ENCODE measurements at regions not wholly inside any gene's neighbourhood (a gene's known extent, or its start where the extent isn't known, plus 50 kb on each side); places are given as distances from the start of the nearest gene placed in this dataset.

DNA sequence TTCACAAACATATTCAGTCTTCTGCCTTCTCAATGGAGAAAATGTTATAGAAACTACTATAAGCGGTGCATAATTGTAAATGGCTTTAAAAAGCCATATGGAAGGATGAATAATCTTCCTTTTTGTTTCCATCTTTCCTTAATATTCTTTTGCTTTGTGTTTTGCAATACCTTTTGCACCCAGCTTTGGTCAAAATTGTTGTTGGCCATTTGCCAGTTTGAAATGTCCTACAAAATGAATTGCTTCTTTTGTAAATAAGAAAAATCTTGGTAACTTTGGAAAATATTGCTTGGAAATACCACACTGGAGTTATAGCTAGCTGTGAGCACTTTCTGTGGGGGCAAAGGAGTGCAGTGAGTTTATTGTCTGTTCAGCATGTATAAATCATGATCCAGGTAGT is 93.5 kb upstream of the NR2F2 start:
- Histone ChIP-seq H3K4me1 (replicated peaks in 1 of 4; ENCODE audit: control insufficient read depth in 3 of 4, insufficient read depth in 4 of 4, low read length in 3 of 4) (no peaks in the 10 kb centered on the region), H4K5ac (ENCODE audit: insufficient read length, low read depth, low read length) (no peak overlapping the region), H2BK5ac (ENCODE audit: low read depth, low read length) (no peak overlapping the region), H3K4ac (replicated peaks; ENCODE audit: insufficient read length, low read depth, low read length) (no peak overlapping the region), H4K20me1 (replicated peaks in 1 of 2; ENCODE audit: control insufficient read depth in 1 of 2, insufficient read depth in 2 of 2, low read length in 2 of 2) (no peaks in the 10 kb centered on the region), H3K79me2 (ENCODE audit: control insufficient read depth in 1 of 2, insufficient read depth in 2 of 2, low read length in 2 of 2) (no peaks in the 10 kb centered on the region), H3K23ac (ENCODE audit: insufficient read length) (no peak overlapping the region), H3K14ac (ENCODE audit: insufficient read length) (no peak overlapping the region), H3K4me3 (ENCODE audit: extremely low read depth in 1 of 4, insufficient read depth in 2 of 4, low read depth in 3 of 4, low read length in 4 of 4) (no peak overlapping the region), H4K91ac (replicated peaks; ENCODE audit: insufficient read length, low read length) (no peak overlapping the region), H2BK20ac (ENCODE audit: low read length) (no peak overlapping the region), H4K8ac (ENCODE audit: extremely low read depth, insufficient read depth, low read length) (no peak overlapping the region), H2AK5ac (ENCODE audit: low read depth, low read length) (no peak overlapping the region), H3K9me3 (ENCODE audit: insufficient read depth in 2 of 2, low read depth in 1 of 2, low read length in 1 of 2) (no peaks in the 10 kb centered on the region), H2BK15ac (ENCODE audit: low read length) (no peak overlapping the region), H3K18ac (ENCODE audit: extremely low read depth, low read length) (no peak overlapping the region), H3K23me2 (ENCODE audit: low read depth, low read length) (no peaks in the 10 kb centered on the region), H3K4me2 (ENCODE audit: insufficient read depth in 1 of 2, low read depth in 2 of 2, low read length in 2 of 2) (no peak overlapping the region), H2BK120ac (replicated peaks; ENCODE audit: low read depth, low read length) (no peak overlapping the region), H2AFZ (ENCODE audit: low read length) (no peak overlapping the region), H3K79me1 (ENCODE audit: low read depth, low read length) (no peaks in the 10 kb centered on the region), H3K9ac (replicated peaks in 1 of 4; ENCODE audit: extremely low read depth in 1 of 4, low read depth in 3 of 4, low read length in 3 of 4) (no peak overlapping the region), H3K27ac (ENCODE audit: low read depth, low read length) (no peak overlapping the region), H2BK12ac (ENCODE audit: low read depth, low read length) (no peak overlapping the region), H3K27me3 (replicated peaks in 1 of 4; ENCODE audit: control insufficient read depth in 3 of 4, extremely low read depth in 1 of 4, insufficient read depth in 3 of 4, low read length in 3 of 4) (no peaks in the 10 kb centered on the region), H3K36me3 (ENCODE audit: control insufficient read depth in 2 of 4, insufficient read depth in 4 of 4, low read length in 3 of 4) (no peaks in the 10 kb centered on the region), H3K56ac (replicated peaks; ENCODE audit: insufficient read length, low read depth, low read length) (no peak overlapping the region)
- FAIRE-seq (no peak), DNase-seq (ENCODE audit: low read depth in 1 of 2, low spot score in 2 of 2) (no peak)
- WGBS, 2 experiments (ENCODE audit: extremely low coverage in 1 of 2, insufficient coverage in 1 of 2, insufficient read length in 1 of 2, insufficient replicate concordance in 2 of 2, low coverage in 1 of 2, low lambda C conversion rate in 2 of 2, missing lambda C conversion rate in 1 of 2), result 86% methylated on average over 1 of the region's 1 CpG; no CpG with 5 or more reads in 1 of the 2 experiments
- ChIA-PET CTCF (ENCODE audit: partially characterized antibody) (interaction anchor here (1.0 to 1.4 kb wide), 4 partner anchors 8 to 185 kb away, joined by 3 to 4 read pairs (median 3); no protein-coding TSS in a partner anchor), POLR2A (ENCODE audit: partially characterized antibody) (no interaction called here)
- TF ChIP-seq SRF (IDR thresholded peaks at IDR 0.05; ENCODE audit: low read depth, low read length), result no peak
- TF ChIP-seq, protein P1, sequence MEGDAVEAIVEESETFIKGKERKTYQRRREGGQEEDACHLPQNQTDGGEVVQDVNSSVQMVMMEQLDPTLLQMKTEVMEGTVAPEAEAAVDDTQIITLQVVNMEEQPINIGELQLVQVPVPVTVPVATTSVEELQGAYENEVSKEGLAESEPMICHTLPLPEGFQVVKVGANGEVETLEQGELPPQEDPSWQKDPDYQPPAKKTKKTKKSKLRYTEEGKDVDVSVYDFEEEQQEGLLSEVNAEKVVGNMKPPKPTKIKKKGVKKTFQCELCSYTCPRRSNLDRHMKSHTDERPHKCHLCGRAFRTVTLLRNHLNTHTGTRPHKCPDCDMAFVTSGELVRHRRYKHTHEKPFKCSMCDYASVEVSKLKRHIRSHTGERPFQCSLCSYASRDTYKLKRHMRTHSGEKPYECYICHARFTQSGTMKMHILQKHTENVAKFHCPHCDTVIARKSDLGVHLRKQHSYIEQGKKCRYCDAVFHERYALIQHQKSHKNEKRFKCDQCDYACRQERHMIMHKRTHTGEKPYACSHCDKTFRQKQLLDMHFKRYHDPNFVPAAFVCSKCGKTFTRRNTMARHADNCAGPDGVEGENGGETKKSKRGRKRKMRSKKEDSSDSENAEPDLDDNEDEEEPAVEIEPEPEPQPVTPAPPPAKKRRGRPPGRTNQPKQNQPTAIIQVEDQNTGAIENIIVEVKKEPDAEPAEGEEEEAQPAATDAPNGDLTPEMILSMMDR (IDR thresholded peaks at IDR 0.05; ENCODE audit: control extremely low read depth in 1 of 3, insufficient read depth in 1 of 3, low read depth in 1 of 3, low read length in 3 of 3), result no peak
- TF ChIP-seq EGR1 (IDR thresholded peaks at IDR 0.05; ENCODE audit: borderline replicate concordance, low read depth, low read length), result no peak
- no peak for TF ChIP-seq POLR2AphosphoS5 (IDR thresholded peaks at IDR 0.05; ENCODE audit: low read depth, low read length)
- TF ChIP-seq RXRA (IDR thresholded peaks at IDR 0.05; ENCODE audit: insufficient read depth, low read depth, low read length), result no peak

Measured in H1 (cell line).